ENCODE measurements at regions not wholly inside any gene's neighbourhood (a gene's known extent, or its start where the extent isn't known, plus 50 kb on each side); places are given as distances from the start of the nearest gene placed in this dataset.
"Not testable (repeated sequence)": the region's sequence is repeated elsewhere in the genome, so short reads cannot be mapped to it uniquely, and the experiment has no call there.

GRCh38 chr1:87436115-87436514, 107.4 kb downstream of the LMO4 start:
- TF ChIP-seq CTCF, POLR2A, POLR2AphosphoS5, EP300 (IDR thresholded peaks at IDR 0.05): not testable (repeated sequence)
